ENCODE measurements at regions not wholly inside any gene's neighbourhood (a gene's known extent, or its start where the extent isn't known, plus 50 kb on each side); places are given as distances from the start of the nearest gene placed in this dataset.

DNA sequence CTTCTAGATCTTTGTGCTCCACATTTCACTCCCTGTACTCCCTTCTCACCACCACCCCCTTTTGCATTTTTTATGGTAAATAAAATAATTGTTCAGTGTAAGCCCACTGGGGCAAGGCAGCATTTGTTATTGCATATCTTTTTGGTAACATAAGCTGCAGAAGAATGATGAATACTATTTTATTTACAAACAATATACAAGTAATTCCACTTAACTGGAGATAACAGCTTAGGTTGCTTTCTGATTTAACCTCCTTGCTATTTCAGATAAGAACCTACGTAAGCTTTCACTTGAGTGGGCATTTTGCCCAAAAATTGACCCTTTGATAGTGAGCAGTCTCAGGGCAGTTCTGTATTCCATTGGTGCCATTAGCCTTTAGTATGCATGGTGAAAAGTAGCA is 417.9 kb downstream of the SH3GL2 start:
- no peak overlapping the region for H3K9ac ChIP-seq (ENCODE audit: low read length)
- H3K27me3 ChIP-seq (replicated peaks in 1 of 4; ENCODE audit: control extremely low read depth in 1 of 4, control insufficient read depth in 3 of 4, insufficient read depth in 4 of 4, low read length in 3 of 4), result no peaks in the 10 kb centered on the region
- no peaks in the 10 kb centered on the region for H3K4me1 Mint-ChIP-seq
- H3K4me3 ChIP-seq (ENCODE audit: control extremely low read depth in 1 of 5, extremely low read depth in 1 of 5, insufficient read depth in 1 of 5, low read depth in 2 of 5, low read length in 4 of 5), result no peak overlapping the region
- DNase-seq (no peak), ATAC-seq (ENCODE audit: low read depth) (no peak)
- H3K27ac ChIP-seq (ENCODE audit: low read length in 2 of 2), result no peak overlapping the region
- H3K4me1 ChIP-seq (ENCODE audit: control insufficient read depth in 2 of 2, insufficient read depth in 2 of 2, low read length in 2 of 2), result no peaks in the 10 kb centered on the region
- no peaks in the 10 kb centered on the region for H4K20me1 ChIP-seq (ENCODE audit: control insufficient read depth, insufficient read depth, low read length, poor library complexity, severe bottlenecking)
- POLR2A ChIA-PET, result no interaction called here
- no peak overlapping the region for H3K4me3 Mint-ChIP-seq
- CTCF ChIA-PET, result no interaction called here
- no peak overlapping the region for H3K4me2 ChIP-seq (replicated peaks; ENCODE audit: low read depth, low read length, poor library complexity, severe bottlenecking)
- TF ChIP-seq, protein P1, sequence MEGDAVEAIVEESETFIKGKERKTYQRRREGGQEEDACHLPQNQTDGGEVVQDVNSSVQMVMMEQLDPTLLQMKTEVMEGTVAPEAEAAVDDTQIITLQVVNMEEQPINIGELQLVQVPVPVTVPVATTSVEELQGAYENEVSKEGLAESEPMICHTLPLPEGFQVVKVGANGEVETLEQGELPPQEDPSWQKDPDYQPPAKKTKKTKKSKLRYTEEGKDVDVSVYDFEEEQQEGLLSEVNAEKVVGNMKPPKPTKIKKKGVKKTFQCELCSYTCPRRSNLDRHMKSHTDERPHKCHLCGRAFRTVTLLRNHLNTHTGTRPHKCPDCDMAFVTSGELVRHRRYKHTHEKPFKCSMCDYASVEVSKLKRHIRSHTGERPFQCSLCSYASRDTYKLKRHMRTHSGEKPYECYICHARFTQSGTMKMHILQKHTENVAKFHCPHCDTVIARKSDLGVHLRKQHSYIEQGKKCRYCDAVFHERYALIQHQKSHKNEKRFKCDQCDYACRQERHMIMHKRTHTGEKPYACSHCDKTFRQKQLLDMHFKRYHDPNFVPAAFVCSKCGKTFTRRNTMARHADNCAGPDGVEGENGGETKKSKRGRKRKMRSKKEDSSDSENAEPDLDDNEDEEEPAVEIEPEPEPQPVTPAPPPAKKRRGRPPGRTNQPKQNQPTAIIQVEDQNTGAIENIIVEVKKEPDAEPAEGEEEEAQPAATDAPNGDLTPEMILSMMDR (IDR thresholded peaks at IDR 0.05), result no peak
- TF ChIP-seq EZH2 (IDR thresholded peaks at IDR 0.05; ENCODE audit: borderline replicate concordance, insufficient read depth, low read depth, low read length, poor library complexity, severe bottlenecking), result no peak
- intact Hi-C loops (cut with micrococcal nuclease), result no loop called here
- H3K9me3 Mint-ChIP-seq (ENCODE audit: insufficient read depth), result no peaks in the 10 kb centered on the region
- WGBS (ENCODE audit: insufficient coverage), result 83% methylated on average over 1 of the region's 1 CpG
- no peaks in the 10 kb centered on the region for H3K27me3 Mint-ChIP-seq
- no peaks in the 10 kb centered on the region for H3K79me2 ChIP-seq (ENCODE audit: control insufficient read depth, insufficient read depth, low read length)
- H3K27ac Mint-ChIP-seq, result no peak overlapping the region
- H2AFZ ChIP-seq (ENCODE audit: insufficient read depth, low read depth, low read length, poor library complexity, severe bottlenecking), result no peak overlapping the region
- H3K36me3 ChIP-seq (replicated peaks in 1 of 2; ENCODE audit: control extremely low read depth in 1 of 2, control insufficient read depth in 1 of 2, extremely low read depth in 1 of 2, insufficient read depth in 2 of 2, low read length in 1 of 2), result no peaks in the 10 kb centered on the region
- H3K9me3 ChIP-seq (ENCODE audit: control extremely low read depth in 1 of 3, control insufficient read depth in 2 of 3, insufficient read depth in 1 of 3, low read length in 2 of 3), result no peaks in the 10 kb centered on the region

DNA sequence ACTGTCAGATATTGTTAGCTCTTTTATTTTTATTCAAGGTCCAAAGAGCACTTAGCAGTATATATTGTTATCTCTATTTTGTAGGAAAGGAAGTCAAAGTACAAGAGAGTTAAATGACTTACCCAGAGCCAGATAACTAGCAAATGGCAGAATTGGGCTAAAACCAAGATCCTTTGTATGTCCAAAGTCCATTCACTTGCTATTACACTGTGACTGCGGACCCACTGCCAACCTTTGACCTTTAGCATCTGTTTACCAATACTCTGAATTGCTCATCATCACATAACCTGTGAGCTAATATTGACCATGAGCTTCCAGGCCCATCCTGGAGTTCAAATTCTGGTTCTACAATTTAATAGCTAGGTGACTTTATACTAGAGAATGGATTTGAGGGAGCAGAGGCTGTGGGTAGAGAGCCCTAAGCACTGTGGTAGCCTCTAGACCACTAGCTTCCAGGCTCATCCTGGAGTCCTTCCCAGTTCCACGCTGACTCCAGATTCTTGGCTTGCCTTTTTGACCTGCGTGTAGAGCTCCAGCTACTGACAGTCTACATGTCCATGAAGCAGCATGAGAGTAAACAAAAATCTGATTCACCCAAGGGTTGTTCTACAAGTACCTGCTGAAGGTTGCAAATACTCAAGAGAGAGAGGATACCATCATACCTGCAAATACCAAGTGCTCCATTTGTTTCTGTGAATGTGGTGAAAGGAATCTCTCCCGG is 424.0 kb downstream of the SH3GL2 start:
- Histone ChIP-seq H3K4me2 (replicated peaks; ENCODE audit: low read depth, low read length, poor library complexity, severe bottlenecking) (no peak overlapping the region), H3K9ac (ENCODE audit: low read length) (no peak overlapping the region), H3K27ac (ENCODE audit: low read length in 2 of 2) (no peak overlapping the region), H3K36me3 (replicated peaks in 1 of 2; ENCODE audit: control extremely low read depth in 1 of 2, control insufficient read depth in 1 of 2, extremely low read depth in 1 of 2, insufficient read depth in 2 of 2, low read length in 1 of 2) (no peaks in the 10 kb centered on the region), H2AFZ (ENCODE audit: insufficient read depth, low read depth, low read length, poor library complexity, severe bottlenecking) (no peak overlapping the region), H3K4me3 (ENCODE audit: control extremely low read depth in 1 of 5, extremely low read depth in 1 of 5, insufficient read depth in 1 of 5, low read depth in 2 of 5, low read length in 4 of 5) (no peak overlapping the region), H3K79me2 (ENCODE audit: control insufficient read depth, insufficient read depth, low read length) (no peaks in the 10 kb centered on the region), H3K27me3 (replicated peaks in 1 of 4; ENCODE audit: control extremely low read depth in 1 of 4, control insufficient read depth in 3 of 4, insufficient read depth in 4 of 4, low read length in 3 of 4) (no peaks in the 10 kb centered on the region), H3K9me3 (ENCODE audit: control extremely low read depth in 1 of 3, control insufficient read depth in 2 of 3, insufficient read depth in 1 of 3, low read length in 2 of 3) (no peaks in the 10 kb centered on the region), H3K4me1 (ENCODE audit: control insufficient read depth in 2 of 2, insufficient read depth in 2 of 2, low read length in 2 of 2) (no peaks in the 10 kb centered on the region), H4K20me1 (ENCODE audit: control insufficient read depth, insufficient read depth, low read length, poor library complexity, severe bottlenecking) (no peaks in the 10 kb centered on the region)
- Mint-ChIP-seq H3K4me3 (no peak overlapping the region), H3K9me3 (ENCODE audit: insufficient read depth) (no peaks in the 10 kb centered on the region), H3K27me3 (no peaks in the 10 kb centered on the region), H3K27ac (no peak overlapping the region), H3K4me1 (no peaks in the 10 kb centered on the region)
- POLR2A ChIA-PET, result no interaction called here
- 86% methylated on average over 3 of the region's 4 CpGs for WGBS (ENCODE audit: insufficient coverage)
- TF ChIP-seq, protein P1 (IDR thresholded peaks at IDR 0.05), result no peak
- no peak for TF ChIP-seq EZH2 (IDR thresholded peaks at IDR 0.05; ENCODE audit: borderline replicate concordance, insufficient read depth, low read depth, low read length, poor library complexity, severe bottlenecking)
- DNase-seq (no peak), ATAC-seq (ENCODE audit: low read depth) (no peak)
- CTCF ChIA-PET, result no interaction called here
- intact Hi-C loops (cut with micrococcal nuclease), result no loop called here

All from B cell (primary cell).